Stimulated activated CD8-positive, alpha-beta memory T cell treated with anti-CD3 and anti-CD28 coated beads, Interleukin-7, amount 100 ng/mL, for 4 hours (primary cell): ENCODE measurements at regions not wholly inside any gene's neighbourhood (a gene's known extent, or its start where the extent isn't known, plus 50 kb on each side); places are given as distances from the start of the nearest gene placed in this dataset.
"Not testable (repeated sequence)": the region's sequence is repeated elsewhere in the genome, so short reads cannot be mapped to it uniquely, and the experiment has no call there.

Source experiments
- DNase-seq, 2 donors: peaks; one replicate each; pipeline ENCODE4 v3.0.0-alpha.2; 2020; ENCODE audit warnings: low read depth in 2 of 2

DNA sequence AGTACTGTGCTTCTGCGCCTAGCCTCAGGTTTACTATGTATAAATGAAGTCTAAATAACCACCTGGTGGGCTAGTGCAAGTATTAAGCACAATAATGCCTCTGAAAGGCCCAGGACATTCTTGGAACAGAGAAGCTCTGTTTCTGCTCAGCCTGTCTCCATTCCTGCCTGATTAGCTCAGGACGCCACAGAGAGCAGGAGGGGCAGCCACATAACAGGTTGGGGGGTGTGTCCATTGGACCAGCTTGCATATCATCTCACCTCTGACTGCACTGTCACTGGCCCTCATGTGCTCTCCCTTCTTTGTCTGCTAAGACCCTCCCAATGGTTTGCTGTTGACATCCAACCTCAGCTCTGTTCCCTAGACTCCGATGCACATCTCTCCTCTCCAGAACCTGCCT lies 52.8 kb upstream of the IKZF1 start:
- no peak for DNase-seq

DNA sequence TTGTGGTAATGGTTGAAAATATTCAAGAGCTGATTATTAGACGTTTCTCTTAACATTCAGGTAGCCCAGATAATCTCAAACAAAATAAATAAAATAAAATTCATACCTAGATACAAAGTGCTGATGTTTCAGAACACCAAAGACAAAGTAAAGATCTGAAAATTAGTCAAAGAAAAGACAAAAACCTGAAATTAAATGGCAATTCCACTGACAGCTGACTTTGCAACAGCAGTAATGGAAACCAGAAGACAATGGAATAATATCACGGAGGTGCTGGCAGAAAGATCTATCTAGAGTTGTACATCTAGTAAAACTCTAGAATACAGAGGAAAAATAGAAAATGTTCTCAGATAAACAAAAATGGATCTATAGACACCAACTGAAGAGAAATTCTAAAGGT lies 58.0 kb upstream of the IKZF1 start:
- no peak for DNase-seq

DNA sequence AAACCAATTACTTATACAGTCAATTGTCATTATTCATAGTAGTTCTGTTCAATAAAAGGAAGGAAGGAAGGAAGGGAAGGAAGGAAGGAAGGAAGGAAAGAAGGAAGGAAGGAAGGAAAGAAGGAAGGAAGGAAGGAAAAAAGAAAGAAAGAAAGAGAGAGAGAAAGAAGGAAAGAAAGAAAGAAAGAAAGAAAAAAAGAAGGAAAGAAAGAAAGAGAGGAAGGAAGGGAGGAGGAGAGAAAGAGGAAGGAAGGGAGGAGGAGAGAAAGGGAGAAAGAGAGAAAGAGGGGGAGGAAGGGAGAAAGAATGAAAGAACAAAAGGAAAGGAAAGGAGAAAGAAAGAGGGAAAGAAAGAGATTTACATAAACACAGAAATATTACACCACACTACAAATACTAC lies 62.4 kb upstream of the IKZF1 start:
- not testable (repeated sequence) for DNase-seq

DNA sequence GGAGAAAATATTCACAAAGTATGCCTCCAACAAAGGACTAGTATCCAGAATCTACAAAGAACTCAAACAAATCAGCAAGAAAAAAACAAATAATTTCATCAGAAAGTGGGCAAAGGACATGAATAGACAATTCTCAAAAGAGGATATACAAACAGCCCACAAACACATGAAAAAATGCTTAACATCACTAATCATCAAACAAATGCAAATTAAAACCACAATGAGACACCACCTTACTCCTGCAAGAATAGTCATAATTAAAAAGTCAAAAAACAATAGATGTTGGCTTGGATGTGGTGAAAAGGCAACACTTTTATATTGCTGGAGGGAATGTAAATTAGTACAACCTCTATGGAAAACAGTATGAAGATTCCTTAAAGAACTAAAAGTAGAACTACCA lies 63.8 kb upstream of the IKZF1 start:
- not testable (repeated sequence) for DNase-seq

DNA sequence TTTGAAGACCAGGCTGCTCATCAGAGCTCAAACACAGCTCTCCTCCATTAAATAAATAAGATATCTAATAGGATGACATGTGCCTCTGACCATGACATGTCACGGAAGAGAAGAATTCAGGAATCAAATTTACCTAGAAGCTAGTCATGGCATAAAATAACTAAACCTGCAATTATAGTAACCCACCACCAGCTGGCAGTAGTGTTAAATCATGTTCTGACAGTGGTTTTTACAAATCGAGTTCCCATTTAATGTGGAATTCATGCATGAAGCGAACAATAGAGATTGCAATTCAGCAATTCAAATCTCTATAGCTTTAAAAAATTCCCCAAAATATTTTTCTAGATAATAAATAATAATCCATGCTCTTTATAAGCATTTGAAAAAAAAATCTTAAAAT lies 74.6 kb upstream of the IKZF1 start:
- DNase-seq, result no peak

DNA sequence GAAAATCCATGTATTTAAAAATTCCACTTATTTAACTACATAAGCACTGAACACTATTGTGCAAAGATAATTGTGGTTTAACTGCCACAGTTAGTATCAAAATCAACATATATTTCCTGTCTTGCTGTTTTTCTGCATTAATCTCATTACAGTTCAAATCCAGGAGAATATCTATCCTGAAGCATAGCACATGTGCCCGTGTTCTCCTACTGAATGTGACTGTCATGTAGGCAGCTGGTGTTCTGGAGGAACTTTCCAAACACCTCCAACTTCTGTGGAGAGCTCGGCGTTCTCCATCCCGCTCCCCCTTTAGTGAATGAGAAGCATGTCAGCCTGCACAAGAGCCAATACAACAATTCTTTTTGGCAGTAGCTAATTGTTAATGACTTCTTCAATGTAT lies 76.4 kb upstream of the IKZF1 start:
- DNase-seq, result no peak

DNA sequence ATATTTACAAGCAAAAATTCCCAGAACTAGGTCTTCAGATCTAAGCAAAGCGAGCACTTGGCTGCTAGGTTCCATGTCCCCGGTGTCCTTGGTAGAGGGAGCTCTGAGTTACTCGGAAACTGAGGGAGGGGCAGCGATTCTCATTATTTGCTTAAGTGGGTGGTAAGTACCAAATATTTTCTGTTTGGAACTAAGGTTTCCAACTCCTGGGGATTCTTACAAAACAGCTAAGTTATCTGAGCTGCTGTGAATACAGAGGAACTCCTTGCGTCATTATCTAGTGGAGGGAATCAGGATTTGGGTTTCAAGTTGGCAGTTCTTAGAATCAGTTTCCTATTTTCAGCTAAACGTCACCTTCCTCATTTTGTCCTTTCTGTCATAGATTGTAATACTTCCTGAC lies 76.8 kb upstream of the IKZF1 start:
- no peak for DNase-seq

DNA sequence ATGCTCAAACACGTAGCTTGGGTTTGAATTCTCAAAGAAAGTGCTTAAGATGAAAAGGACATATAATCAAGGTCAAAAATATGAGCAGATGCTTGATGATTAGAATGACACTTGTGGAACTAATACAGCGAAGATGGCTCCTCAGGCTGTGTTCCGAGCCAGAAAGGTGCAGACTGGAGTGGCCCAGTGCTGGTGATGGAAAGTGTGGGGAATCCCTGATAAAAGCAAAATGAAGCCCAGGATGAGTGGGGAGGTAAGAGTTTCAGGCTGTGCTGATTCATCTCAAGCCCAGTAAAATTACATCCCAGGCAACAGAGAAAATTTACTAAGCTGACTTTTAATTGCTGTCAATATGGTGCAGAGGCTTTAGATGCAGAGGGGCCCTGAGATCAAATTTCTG lies 77.8 kb upstream of the IKZF1 start:
- DNase-seq, result no peak

DNA sequence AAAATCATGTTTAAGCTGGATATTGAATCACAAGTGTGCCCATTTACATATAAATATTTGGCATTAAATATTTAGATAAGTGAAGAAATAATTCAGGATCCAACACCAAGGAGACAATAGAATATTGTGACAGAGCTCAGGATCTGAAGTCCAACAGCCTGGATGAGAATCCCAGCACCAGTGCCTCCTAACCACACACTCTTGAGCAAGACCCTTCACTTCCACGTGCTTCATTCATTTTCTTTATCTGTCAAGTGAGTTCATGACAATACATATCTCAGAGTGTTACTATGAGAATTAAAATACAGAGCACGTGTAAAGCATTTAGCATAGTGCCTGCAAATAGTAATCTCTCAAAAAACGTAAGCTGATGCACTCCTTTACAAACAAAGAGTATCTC lies 78.4 kb upstream of the IKZF1 start:
- DNase-seq, result no peak

DNA sequence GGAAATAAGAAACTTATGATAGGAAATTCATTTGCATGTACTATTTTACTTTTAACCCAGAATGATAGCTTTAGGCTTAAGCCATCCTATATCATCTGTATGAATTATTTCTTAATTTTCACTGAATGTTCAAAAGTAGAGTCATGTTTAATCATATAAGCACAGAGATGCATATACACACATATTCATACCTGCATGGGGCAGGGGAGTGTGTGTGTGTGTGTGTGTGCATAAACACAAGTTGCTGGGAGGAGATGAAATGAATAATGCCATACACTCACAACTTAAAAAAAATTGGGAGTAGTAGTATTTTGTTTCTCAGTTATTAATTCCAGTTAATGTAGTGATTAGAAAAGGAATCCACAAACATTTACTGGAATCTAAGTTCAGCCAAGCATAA lies 83.1 kb upstream of the IKZF1 start:
- no peak for DNase-seq

DNA sequence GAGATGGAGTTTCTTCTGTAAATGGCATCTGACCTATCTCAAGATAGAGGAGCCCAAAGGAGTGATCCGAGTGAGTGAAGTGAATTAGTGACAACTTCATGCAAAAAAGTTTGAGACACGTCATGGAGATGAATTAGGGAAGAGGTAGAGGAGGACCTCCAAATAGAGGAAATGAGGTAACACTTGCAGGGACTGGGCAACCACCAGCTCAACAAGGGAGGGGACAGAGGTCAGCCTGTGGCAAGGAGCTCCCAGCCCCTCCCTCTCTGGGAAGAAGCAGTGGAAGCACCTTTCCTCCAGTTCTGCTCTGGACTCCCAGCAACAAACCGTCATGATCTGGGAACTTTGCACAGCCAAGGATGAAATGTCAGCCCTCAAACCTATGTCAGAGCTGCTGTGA lies 83.5 kb upstream of the IKZF1 start:
- no peak for DNase-seq

DNA sequence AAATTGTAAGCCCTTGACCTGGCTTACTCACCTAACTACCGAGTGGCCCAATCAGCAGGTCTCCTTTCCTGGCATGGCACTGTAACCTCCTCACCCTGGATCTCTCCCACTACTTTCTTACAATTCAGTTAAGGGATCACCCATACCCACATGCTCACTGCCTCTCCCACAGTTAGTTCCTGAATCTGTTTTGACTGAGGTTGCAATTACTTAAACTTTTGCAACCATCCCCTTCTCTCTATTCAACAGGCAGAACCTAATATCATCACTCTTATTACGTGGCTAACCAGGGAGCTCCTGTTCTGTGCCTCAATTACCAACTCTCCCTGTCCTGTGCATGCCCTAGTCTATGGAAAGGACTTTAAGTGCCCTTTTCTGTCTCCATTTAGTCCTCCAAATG lies 84.2 kb upstream of the IKZF1 start:
- no peak for DNase-seq

DNA sequence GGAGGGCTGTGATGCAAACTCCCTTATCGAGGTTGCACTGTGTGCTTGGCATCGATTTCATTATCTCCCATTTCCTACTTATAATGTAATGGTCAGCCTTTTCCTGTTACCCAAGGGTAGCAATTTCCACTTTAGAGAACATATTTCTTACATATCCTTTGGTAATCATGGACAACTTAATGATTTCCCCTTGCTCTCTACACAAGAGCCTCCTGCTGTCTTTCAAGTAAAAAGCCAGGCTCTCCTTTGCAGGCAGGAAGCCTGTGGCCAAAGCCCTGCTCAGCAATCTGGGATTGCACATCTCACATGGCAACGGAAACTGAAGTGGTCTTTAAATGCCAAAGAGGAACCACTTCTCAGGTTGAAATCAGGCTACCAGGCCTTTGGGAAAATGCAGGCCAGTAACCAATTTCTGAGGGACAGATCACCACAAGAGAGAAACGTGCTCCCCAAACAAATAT lies 86.7 kb upstream of the IKZF1 start:
- no peak for DNase-seq

DNA sequence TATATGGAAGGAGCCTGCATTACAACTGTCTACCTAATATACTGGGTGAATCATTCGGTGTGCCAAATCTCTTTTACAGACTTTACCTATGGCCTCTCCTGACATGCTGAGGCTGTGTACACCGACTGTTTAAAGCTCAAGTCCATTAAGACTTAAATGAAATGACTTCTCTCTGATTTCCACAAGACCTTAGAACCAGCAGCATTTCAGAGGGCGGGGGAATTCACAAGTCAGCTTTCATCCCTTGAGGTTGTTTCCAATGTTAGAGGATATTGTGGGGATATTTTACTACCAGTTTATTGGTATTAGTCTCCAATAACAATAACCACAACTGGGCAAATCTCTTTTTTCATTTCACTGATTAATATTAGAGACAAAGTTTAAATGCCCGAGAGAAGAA lies 87.1 kb upstream of the IKZF1 start:
- no peak for DNase-seq

DNA sequence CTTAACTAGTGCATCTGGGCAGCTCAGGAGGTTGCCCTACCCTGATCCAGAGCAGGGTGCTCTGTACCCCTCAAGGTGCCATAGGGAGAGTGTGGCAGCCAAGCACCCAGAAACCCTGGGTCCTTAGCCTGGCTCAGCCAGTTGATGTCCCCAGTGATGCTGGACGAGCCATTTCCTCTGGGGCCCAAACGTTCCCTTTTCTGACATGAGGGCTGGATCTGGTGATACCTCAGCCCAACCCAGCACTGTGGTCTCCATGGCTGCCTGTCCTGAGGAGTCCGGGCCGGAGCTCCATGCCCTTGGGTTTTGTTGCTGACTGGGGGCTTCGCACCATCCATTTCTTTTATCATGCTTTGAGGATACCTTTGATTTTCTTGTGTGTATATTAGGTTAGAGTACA lies 87.9 kb upstream of the IKZF1 start:
- DNase-seq, result no peak

DNA sequence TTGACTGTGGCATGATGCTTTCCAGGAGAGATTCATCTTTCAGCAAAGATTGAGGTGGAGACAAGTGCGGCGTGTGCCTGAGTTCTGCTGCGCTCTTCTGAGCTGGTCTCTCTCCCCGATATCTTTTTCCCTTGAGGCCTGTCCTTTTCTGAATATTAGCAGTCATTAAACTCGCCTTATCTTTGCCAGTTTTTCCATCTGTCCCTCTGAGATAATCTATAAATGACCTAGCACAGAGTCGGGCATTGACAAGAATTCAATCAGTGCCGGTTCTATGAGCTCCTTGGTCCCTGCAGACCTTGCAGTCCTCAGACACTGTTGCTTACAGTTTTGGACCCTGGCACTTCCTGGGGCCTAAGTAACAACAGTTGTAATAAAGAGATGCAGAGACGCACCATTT lies 89.7 kb upstream of the IKZF1 start:
- DNase-seq, result no peak

DNA sequence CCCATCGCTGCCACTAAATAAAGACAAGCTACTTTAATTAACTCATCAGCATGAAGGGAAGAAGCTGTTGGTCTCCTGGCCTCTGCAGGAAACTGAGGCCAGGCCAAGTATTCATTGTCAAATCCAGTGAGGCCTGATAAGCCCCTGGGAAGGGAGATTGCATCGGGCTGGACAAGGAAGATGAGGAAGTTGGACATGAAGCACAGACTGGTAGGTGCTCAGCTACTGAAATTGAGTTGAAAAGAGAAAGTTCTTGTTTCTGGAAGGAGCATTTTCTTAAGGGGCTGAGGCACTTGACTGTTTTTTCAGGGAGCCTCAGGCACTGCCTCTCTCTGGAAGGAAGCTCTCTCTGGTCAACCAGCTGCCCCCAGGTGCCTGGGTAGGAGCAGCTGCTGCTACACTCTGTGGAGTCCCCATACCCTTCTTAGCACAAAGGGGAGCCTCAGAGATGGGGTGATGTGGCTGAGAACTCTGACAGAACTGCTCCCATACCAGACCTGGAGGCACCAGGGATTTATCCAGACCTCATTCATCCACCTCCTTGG lies 90.3 kb upstream of the IKZF1 start:
- no peak for DNase-seq

DNA sequence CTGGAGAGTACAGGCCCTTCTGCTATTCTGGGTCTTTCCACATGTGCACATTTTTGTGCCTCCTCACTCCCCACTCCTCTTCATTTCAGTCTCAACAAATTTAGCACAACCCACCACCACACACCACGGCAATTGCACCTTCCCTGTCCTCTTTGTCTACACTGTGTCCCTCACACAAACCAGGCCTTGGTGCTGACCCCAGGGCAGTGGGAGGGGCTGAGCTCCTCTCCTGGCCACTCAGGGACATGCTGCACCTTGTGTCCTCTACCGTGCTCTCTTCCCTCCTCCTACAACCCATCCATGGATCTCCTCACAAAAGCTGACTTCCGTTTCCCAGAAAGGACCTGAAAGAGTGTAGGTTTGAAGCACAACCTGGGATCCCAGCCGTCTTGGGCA lies 90.9 kb upstream of the IKZF1 start:
- no peak for DNase-seq

DNA sequence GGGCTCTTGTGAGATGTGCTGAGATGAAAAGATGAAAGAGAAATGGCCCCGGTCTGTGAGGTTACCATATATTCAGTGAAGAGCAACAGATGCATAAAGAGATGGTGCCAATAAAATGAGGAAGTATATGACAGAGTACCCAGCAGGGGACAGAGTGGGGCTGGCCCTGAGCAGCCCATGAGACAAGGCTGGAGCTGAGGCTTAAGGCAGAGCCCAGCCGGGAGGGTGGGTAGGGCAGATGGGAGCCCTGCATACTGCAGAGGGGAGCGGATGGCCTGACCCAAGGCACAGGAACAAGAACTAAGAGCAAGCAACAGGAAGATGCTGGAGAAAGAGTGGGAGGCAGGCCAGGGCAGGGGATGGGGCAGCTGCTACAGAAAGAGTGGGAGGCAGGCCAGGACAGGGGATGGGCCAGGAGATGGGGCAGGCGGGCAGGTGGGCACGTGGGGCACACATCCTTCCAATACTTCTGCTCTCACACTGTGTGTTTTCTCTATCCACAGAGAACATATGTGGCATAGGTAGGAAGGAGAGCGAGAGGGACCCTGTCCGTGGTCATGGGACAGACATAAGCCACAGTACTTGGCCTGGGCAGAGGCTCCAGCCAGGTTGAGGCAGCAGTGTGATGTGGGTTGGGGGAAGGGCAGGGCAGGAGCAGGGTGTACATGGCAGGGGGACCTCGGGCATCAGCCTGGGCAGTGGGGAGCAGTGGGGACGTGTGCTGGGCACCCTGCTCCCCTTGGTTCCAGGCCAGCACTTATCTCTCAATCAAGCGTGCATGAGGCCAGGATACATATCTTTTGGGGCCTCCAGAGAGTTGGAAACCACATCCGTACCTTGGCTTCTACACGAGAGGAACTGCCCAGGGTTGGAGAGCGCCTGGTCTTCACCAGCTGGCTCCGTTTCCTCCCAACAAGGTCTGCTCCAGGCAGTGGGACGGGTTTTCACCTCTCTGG lies 91.6 kb upstream of the IKZF1 start:
- DNase-seq, result no peak

DNA sequence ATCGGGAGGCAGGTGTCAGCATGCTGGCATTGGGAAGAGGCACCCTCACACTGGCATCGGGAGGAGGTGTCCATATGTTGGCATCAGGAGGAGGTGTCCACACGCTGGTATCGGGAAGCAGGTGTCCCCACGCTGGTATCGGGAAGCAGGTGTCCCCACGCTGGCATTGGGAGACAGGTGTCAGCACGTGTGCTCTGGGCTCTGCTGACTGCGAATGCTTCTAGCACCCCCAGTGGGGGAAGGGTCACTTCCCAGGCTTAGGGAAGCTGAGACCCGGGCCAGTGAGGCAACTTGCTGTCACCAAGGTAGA lies 92.5 kb upstream of the IKZF1 start:
- no peak for DNase-seq

DNA sequence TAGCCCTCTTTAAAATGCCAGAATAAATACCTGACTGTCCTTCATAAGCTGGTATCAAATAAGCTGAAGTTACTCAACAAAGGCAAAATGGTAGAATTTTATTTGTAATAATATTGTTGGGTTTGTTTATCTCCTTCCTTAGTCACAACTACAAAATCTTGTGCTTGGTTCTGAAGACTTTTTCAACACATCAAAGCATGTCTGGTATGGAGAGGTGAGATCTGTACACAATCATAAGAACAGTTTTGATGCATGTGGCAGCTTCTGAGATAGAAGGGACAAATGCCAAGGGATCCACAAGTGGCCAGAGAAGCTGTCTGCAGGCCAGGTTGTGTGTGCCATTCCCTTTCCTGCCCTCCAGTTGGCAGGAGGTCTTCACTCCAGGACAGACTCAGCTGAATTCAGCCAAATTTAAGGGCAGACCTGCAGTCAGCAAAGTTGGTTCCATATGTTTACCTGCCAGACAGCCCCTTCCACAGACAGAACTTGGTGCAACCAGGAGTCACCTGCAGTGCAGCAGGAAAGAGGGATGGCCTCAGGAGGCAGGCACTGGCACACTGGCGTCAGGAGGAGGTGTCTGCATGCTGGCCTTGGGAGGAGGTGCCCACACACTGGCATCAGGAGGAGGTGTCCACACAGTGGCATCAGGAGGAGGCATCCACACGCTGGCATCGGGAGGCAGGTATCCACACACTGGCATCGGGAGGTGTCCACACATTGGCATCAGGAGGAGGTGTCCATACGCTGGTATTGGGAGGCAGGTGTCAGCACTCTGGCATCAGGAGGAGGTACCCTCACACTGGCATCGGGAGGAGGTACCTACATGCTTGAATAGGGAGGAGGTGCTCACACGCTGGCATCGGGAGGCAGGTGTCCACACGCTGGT lies 93.1 kb upstream of the IKZF1 start:
- DNase-seq, result no peak

DNA sequence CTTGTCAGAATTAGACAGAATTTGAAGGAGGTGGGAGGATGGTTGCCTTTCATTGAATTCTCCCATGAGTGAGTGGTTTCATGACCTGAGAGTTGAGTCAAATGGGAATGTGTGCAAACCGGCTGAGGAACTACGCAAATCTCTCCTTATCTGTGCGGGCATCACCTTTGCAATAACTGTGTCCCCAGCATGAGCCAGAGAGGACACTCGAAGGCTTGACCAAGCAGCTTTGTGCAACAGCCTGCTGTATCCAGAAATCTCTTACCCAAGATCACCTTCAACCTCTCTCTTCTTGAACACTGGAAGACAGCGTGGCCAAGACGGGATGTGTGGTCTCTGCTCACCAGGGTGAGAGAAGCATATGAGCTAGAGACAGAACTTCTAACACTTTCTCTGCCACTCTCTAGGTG lies 93.8 kb upstream of the IKZF1 start:
- DNase-seq, result no peak
